ENCODE measurements at regions not wholly inside any gene's neighbourhood (a gene's known extent, or its start where the extent isn't known, plus 50 kb on each side); places are given as distances from the start of the nearest gene placed in this dataset.

DNA sequence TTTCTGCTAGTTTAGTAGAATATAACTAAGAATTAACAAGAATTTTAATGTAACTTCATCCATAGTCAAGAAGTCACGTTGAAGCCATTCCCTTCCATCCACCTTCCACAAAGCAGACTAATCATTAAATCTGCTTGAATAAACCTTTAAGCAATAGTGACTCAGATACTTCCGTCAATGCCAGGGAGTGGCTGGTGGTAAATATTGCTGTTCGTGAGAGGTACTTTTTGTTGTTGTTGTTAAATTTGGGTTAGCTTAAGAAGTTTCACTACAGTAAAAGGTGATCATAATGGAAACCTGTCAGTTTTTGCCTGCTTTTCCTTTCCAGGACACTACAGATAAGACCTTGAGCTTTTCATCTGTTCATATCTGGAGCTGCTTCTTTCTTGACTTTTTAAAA is 316.3 kb downstream of the TMA16 start:
- DNase-seq = no peak

GRCh38 chr4:163815776-163816175 is 321.3 kb downstream of the TMA16 start:
- DNase-seq (no peak), ATAC-seq (ENCODE audit: poor library complexity) (no peak)
- intact Hi-C loops (cut with DNase I) = no loop called here

More for the DNA sequence above, 316.3 kb downstream of the TMA16 start:
- ATAC-seq (ENCODE audit: poor library complexity) = no peak
- intact Hi-C loops (cut with DNase I) = no loop called here

- ATAC-seq (ENCODE audit: poor library complexity) (no peak), DNase-seq (no peak)
- intact Hi-C loops (cut with DNase I) = no loop called here
These were observed 322.0 kb downstream of the TMA16 start for GRCh38 chr4:163816494-163816893.

GRCh38 chr4:163818673-163819072 is 324.2 kb downstream of the TMA16 start:
- intact Hi-C loops (cut with DNase I) = no loop called here
- DNase-seq (no peak), ATAC-seq (ENCODE audit: poor library complexity) (no peak)

- no peak for DNase-seq
- no peak for ATAC-seq (ENCODE audit: poor library complexity)
- intact Hi-C loops (cut with DNase I) = no loop called here
These were observed 339.2 kb downstream of the TMA16 start for GRCh38 chr4:163833669-163834068.

DNA sequence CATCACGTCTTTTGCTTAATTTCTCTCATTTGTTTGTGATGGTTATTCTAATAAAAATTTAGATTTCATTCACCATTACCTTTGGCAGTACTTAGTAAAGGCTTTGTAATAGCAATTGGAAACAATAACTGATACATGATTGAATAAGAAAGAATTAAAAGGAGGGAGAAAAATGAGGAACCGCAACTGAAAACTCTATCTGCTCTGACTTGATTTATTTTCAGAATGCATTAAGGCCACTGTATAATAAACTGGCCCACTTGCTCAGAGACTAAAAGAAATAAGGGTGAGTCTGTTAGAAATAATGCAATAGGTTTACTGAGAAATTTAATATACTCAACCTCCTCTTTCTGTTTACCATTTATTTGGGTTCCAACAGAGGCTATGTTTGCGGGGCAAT is 351.5 kb downstream of the TMA16 start:
- DNase-seq = no peak
- no peak for ATAC-seq (ENCODE audit: poor library complexity)
- intact Hi-C loops (cut with DNase I) = no loop called here

GRCh38 chr4:163852246-163852645 is 357.8 kb downstream of the TMA16 start:
- ATAC-seq (ENCODE audit: poor library complexity) (no peak), DNase-seq (no peak)
- intact Hi-C loops (cut with DNase I) = no loop called here

GRCh38 chr4:163857903-163858302 is 363.4 kb downstream of the TMA16 start:
- no peak for ATAC-seq (ENCODE audit: poor library complexity)
- no peak for DNase-seq
- intact Hi-C loops (cut with DNase I) = no loop called here

DNA sequence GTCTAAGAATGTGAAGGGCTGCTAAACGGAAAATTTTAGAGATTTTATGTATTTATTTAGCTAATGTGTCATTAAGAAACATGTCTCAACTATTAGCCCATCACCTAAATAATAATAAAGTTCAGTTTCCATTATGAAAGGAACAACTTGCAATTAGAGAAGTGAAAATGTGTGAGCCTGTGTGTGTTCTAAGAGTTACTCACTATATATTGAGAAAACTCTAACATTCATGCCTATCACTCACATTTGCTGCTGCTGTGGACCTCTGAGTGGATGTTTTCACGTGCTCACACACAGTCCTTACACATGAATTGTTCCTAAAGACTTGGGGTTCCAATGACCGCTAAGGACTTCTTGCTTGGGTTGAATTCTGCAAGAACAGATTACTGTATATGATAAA is 364.0 kb downstream of the TMA16 start:
- ATAC-seq (ENCODE audit: poor library complexity) (no peak), DNase-seq (no peak)
- intact Hi-C loops (cut with DNase I) = no loop called here

DNA sequence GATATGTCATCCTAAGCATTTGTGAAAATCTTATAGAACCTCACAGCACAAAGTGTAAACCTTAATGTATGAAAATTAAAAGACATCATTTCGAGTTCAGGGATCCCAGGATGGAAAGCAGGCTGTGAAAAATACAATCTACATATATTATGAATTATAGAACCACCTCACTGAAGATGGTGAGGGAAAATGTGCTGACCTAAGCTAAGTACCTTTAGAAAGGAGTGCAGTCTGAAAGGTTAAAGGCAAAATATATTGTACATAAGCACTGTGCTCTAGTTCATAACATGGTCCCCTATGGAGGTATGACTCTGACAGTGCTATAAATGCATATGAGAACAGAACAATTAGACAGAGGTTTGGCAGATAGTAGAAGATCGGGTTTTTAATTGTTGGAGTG is 368.6 kb downstream of the TMA16 start:
- DNase-seq (no peak), ATAC-seq (ENCODE audit: poor library complexity) (no peak)
- intact Hi-C loops (cut with DNase I) = no loop called here

- ATAC-seq (ENCODE audit: poor library complexity) (no peak), DNase-seq (no peak)
- intact Hi-C loops (cut with DNase I) = no loop called here
These were observed 370.5 kb downstream of the TMA16 start for GRCh38 chr4:163865010-163865409.

- DNase-seq (no peak), ATAC-seq (ENCODE audit: poor library complexity) (no peak)
- intact Hi-C loops (cut with DNase I) = no loop called here
These were observed 372.3 kb downstream of the TMA16 start for GRCh38 chr4:163866728-163867315.

- no peak for DNase-seq
- intact Hi-C loops (cut with DNase I) = no loop called here
- ATAC-seq (ENCODE audit: poor library complexity) = no peak
These were observed 374.0 kb downstream of the TMA16 start for GRCh38 chr4:163868445-163868844.

- intact Hi-C loops (cut with DNase I) = no loop called here
- no peak for DNase-seq
- ATAC-seq (ENCODE audit: poor library complexity) = no peak
These were observed 376.6 kb downstream of the TMA16 start for GRCh38 chr4:163871078-163871477.

DNA sequence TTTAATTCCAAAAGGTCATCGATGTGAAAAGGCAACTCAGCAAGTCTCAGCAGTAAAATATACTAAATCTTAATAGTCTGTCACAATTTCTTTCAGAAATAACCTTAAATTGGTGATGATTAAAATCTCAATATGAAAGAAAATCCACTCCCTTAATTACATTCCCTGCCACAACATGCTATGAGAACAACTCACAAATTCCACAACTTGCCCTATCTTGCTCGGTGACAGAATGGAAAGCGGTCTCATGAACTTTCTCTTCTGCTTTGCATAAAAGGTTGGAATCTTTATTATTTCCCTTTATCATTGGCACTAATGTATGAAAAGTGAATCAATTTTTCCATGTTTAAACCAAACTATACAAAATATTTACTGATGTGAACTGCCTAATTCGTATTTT is 380.8 kb downstream of the TMA16 start:
- ATAC-seq (ENCODE audit: poor library complexity) (no peak), DNase-seq (no peak)
- intact Hi-C loops (cut with DNase I) = no loop called here

DNA sequence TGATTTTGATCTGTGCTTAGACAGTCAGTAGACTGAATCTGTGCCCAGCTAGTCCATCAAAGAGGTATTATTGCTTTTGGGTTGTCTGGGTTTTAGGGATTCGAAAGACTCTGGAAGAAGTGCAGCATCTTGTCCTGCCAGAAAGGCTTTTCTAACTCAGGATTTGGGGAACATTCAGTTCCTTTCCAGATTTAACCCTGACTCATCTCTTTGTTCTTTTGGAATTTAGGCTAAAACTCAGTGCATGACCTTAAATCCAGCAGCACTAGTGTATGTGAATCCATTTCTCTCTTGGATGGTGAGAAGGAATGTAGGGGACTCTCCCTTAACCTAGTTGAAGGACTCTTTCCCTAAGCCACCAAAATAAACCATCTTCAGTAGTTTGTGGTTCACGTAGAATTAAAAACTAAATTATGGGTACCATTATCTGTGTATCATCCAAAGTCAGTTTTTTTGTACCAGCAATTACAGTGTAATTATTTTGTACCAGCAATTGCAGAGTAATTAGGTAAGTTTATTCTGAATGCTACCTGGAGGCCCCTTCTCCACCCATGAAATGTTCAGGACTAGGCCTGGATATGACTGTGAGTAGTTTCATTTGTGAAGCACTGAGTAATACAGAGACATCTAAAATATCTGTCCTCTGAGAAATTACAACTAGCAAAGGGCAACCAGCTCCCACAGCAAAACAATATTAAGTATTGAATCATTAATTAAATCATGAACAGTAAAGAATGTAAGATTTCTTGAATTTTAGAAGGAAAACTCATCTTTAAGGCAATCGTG is 384.0 kb downstream of the TMA16 start:
- ATAC-seq (ENCODE audit: poor library complexity) = no peak
- DNase-seq = no peak
- intact Hi-C loops (cut with DNase I) = no loop called here

- ATAC-seq (ENCODE audit: poor library complexity) (no peak), DNase-seq (no peak)
- intact Hi-C loops (cut with DNase I) = no loop called here
These were observed 397.9 kb downstream of the TMA16 start for GRCh38 chr4:163892417-163892816.

DNA sequence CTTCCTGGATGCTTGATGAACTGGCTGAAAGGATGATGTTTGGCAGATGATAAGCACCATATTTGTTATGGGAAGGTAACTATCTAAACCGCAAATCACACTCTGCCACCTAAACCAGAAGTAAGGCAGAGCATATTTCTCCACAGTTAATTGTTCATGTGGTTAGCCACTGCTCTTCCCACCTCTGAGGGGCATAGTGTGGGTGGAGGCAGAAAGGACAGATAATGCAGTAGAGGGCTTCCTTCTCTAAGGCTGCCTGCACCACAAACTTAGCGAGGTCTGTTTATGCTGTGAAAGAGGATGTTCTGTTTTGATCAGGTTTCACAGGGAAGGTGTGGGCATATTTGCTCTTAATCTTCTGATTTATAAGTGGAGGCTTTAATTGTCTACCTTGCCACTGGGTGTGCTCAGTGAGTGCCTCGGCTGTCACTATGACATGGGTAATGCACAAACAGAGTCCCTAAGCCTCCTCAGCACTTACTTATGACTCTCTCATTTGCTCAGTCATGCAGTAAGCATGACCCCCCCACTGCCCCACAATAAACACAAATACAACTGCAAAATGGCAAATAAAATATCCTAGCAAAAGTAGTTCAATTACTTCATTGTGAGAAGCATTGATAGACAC is 401.0 kb downstream of the TMA16 start:
- ATAC-seq (ENCODE audit: poor library complexity) (no peak), DNase-seq (no peak)
- intact Hi-C loops (cut with DNase I) = no loop called here

DNA sequence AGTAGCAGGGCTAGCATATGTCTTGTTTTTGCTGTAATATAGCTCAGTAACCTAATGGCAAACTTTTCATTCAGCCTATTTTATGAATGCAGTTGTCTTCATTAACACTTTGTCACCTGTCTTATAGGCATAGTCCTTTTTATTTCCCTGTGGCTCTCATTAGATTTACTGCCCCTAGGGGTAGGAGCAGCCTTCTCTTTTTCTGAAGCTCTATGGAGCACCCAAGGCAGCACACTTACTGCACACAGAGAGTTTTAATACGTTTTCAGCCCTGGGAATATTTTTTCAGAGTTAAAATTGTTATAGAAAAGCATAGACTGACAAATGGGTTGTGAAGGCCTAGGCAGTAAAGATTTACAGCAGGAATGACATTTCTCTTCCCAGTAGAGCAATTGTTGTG is 406.8 kb downstream of the TMA16 start:
- DNase-seq (no peak), ATAC-seq (ENCODE audit: poor library complexity) (no peak)
- intact Hi-C loops (cut with DNase I) = no loop called here

- ATAC-seq (ENCODE audit: poor library complexity) (no peak), DNase-seq (no peak)
- intact Hi-C loops (cut with DNase I) = no loop called here
These were observed 407.9 kb downstream of the TMA16 start for GRCh38 chr4:163902417-163902816.
